HUDEP-2 (cell line): ENCODE measurements at regions not wholly inside any gene's neighbourhood (a gene's known extent, or its start where the extent isn't known, plus 50 kb on each side); places are given as distances from the start of the nearest gene placed in this dataset.

Experiments
- DNase-seq, 76 experiments: peaks; one replicate each; lab custom pipeline; 2025; ENCODE audit not compliant: unreplicated experiment in 76 of 76; lab: John Stamatoyannopoulos, UW

DNA sequence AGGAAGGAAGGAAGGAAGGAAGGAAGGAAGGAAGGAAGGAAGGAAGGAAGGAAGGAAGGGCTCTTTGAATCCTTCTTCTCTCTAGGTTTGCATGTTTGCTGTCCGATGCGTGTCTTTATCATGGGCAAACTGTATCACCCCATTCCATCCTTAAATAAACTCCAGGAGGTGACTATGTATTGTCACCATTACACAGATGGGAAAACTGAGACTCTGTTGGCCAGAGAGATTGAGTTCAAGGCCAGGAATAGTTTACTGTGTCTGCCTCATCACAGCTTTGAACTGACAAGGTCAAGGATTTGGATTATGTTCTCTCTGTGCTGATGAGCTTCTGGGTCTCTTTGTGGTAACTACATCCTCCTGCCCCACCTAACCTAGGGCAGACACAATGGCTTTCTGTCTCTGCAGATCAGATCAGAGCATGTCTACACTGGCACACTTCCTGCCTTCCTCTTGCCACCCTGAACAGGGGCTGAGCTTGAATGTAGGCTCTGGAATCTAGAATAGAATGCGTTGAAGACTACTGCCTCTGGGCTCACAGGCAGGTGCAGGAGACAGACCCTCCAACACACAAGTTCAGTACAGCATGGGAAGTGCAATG, 78.9 kb upstream of the MAP1LC3B2 start:
- no peak for DNase-seq

DNA sequence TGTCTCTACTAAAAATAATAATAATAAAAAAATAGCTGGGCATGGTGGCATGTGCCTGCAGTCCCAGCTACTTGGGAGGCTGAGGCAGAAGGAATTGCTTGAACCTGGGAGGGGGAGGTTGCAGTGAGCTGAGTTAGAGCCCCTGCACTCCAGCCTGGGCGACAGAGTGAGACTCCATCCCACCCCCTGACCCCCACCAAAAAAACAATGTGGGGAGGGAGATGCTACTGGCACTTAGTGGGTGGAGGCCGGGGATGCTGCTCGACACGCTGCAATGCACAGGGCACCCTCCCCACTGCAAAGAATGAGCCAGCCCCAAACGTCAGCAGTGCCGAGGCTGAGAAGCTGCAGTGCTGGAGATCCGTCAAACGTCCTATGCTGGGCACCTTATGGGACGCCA, 77.5 kb upstream of the MAP1LC3B2 start:
- no peak for DNase-seq

DNA sequence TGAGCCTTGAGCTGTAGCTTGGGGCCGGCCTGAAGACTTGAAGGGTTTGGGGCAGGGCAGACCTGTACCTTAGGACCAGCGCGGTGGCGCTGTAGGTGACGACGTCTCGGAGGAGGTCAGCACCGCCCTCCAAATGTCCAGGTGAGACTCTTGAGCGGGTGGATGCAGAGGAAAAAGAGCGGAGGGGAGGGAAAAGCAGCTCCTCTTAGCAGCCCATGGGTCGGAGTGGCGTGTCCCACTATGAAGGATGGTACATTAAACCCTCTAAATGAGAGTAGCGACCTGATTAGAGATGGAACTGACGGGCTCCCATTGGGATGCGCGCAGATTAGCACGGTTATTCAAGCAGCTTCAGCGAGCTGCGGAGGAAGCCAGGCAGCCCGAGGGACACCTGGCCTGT, 77.0 kb upstream of the MAP1LC3B2 start:
- DNase-seq: no peak

DNA sequence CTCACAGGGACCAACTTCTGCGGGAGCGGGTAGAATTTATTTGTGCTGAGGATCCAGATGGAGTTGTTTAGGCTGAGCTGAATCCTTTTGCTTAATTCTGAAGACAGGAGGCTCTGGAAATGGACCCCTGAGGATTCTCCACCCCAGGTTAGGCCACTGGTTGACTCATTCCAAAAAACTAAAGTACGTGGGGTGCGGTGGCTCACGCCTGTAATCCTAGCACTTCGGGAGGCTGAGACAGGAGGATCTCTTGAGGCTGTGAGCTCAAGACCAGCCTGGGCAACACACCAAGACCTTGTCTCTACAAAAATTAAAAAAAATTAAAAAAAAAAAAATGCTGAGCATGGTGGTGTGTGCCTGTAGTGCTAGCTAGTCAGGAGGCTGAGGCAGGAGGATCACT, 76.3 kb upstream of the MAP1LC3B2 start:
- no peak for DNase-seq

DNA sequence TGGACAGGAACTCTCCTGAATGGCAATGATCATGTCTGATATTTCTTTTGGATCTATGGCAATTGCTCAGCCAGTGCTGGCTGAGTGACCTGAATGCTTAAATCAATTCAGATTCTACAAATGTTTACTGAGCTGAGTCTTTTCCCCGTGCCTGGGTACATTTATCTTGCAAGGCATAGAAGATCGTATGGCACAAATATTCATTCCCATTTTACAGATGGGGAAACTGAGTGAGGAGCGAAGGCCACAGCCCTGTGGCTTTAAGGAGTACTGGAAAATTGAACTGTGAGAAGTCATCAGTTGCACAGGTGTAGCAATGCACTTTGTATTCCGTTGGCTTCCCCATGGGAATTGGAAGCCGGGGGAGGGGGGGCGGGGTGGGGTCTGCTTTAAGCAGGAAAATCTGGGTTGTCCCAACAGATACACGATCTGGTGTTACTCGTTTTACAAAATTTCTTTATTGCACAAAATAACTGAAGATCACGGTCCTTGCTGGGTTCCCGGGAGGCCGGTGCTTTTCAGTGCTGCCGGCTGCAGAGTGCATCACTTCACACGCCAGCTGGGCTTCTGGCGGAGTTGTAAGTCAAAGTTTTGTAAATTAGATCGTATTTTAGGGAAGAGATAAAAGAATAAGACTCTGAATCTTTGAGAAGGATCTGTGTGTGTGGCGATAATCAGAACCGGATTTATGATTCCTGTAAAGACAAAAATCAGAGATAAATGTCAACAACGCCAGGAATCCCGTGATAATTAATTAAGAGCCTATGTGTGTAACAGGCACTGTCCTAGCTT, 75.0 kb upstream of the MAP1LC3B2 start:
- DNase-seq: no peak

DNA sequence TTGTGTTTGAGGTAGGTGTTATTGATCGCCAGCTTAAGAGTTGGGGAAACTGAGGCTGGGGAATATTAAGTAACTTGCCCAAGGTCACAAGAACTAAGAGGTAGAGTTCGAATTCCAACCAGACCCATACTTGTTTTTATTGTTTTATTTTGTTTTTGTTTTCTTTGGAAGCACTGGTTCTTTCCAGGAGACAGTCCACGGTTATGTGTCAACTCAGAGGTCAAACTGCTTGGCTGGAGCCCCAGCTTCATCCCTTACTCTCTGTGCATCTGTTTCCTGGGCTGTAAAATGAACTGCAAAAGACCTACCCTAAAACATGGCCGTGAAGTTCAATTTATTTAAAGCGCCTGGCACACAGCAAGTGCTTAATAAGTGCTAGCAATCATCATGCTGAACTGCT, 74.4 kb upstream of the MAP1LC3B2 start:
- DNase-seq: no peak

DNA sequence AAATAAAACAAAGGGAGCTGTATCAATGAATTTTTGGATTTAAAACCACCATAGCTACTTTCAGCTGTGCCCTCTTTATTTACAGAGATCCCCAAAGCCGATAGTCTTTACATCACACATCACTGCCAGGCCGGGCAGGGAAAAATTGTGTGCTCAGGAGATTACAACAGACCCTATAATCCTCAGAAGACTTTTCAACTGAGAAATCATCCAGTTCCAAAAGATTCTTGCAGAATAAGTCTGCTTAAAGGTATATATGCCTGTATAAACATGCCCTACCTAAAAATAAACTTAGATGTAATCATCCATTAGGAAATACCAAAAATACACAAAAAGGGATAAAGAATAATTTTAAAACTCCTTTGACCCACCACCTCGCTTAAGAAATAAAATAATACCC, 70.1 kb upstream of the MAP1LC3B2 start:
- DNase-seq: no peak

DNA sequence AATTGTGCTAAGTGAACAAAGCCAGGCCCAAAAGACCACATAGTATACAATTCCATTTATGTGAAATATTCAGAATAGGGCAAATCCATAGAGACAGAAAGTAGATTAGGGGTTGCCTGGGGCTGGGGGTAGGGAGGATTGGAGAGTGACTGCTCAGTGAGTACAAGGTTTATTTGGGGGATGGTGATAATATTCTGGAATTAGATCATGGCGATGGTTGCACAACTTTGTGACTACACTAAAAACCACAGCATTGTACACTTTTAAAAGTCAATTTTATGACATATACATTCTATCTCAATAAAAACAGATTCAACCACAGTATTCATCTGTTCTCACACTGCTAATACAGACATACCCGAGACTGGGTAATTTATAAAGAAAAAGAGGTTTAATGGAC, 68.7 kb upstream of the MAP1LC3B2 start:
- no peak for DNase-seq

DNA sequence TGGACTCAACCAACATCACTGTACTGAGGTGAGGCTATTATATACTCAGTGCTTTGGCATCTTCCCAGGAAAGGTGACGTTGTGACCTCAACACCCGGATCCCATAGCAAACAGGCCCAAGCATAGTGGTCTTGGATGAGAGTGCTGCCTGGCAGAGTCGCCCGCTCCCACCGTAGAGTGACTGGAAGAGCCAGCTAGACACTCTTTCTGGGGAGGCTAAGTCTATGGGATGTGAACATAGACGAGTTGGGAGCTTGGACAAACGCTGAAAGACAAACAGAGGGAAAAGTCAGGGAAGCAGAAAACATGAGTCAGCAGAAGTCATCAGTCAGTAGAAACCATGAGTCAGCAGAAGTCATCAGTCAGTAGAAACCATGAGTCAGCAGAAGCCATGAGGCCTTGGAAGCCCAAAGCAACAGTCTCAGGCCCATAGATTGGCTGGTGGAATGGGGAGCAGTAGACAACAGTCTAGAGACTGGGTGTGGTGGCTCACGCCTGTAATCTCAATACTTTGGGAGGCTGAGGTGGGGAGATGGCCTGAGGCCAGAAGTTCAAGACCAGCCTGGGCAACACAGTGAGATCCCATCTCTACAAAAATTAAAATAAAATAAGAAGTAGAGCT, 66.4 kb upstream of the MAP1LC3B2 start:
- peak in 8 of 76 experiments; percentile 1 to 28 (median 12) for DNase-seq

DNA sequence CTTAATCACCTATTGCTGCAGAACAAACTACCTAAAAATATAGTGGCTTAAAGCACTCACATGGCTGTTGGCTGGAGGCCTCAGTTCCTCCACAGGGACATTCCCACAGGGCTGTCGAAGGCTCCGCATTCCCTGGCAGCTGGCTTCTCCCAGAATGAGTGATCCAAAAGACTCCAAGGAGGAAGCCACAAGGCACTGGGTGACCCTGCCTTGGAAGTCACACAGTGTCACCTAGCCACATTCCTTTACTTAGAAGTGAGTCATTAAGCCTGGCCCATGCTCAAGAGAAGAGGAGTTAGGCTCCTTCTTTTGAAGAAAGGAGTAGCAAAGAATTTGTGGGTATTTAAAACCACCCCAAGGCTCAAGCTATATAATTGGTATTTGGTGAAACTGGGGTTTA, 63.9 kb upstream of the MAP1LC3B2 start:
- no peak for DNase-seq

DNA sequence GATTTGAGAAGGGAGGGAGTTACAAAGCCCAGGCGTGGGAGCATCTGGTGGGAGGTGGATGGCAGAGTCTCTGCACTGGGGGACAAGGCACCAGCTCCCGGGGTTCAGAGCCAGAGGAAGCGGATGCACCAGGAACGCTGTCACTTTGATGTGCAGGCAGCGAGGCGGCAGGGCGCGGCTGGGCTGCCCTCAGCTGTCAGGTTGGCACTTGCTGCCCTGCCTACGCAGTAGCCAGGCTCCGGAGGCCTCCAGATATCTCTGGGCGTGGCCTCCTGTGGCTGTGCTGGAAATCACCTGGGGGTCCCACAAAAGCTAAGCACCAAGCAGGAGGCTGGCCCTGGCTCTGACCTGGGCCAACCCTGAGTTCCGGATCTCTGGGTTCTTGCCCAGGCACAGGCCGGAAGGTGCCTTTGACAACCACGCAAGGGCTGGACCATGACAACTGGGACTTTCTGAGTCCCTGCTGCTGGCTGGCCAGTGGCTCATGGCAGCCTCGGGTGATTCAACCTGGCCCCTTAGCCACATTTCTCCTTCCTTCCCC, 62.1 kb upstream of the MAP1LC3B2 start:
- DNase-seq: no peak

DNA sequence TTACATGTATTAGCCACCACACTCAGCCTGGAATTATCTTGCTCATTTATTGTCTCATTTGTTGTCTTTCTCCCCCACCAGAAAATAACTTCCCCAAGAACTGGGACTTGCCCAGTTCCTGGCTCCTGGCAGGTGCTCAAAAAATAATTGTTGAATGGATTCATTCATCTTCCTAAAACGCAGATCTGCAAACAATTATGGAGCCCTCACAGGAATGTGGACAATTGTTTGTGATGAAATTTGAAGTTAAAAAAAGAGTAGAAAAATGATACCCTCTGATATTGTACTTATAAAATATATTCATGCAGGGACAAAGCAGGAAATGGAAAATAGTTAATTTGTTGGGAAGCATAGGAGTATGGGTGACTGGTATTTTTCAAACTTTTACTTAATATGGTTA, 60.7 kb upstream of the MAP1LC3B2 start:
- DNase-seq: no peak

DNA sequence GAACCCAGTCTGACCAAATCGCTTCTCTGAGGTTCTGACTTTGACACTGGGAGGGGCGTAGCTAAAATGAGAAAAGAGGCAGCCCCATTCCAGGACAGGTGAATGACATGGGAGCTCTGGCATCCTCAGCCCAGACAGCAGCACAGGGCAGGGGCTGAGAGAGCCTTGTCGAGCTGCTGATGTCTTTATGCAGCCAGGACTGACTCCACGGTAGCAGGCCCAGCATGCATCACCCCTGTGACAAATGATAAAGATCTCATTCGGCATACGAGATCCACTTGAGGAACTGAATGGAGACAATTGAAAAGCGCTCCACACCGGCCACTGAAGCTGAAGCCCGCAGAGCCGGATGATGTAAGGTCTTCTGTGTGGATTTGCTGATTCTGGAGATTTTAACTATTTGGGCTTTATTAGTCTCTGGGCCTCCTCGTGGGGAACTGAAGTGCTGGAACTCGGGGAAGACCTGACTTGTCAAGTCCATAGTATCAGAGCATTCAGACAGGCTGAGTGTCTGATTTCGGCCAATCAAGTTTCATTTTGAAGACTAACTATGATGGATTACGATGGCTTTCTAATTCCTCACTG, 56.9 kb upstream of the MAP1LC3B2 start:
- DNase-seq: no peak

DNA sequence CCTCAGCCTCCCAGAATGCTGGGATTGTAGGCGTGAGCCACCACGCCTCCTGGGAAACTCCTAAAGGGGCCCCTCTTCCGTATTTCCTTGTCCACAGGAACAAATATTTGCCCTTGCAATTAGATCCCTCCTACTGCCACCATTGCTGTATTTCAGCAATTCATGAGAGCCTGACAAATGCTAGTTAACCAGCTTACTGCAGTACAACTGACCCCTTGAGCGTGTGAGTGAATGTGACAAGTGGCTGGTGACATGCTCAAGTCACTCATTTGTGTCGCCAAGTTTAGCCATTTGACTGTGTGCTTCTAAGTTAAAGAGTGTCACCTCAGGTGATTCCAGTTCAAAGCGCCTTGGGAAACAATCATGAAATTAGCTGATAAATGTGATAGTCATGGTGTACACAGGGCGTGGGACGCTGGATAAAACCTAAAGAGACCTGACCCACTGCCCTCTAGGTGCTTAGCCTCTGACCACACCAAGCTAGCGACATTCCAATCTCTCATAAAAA, 56.1 kb upstream of the MAP1LC3B2 start:
- no peak for DNase-seq

DNA sequence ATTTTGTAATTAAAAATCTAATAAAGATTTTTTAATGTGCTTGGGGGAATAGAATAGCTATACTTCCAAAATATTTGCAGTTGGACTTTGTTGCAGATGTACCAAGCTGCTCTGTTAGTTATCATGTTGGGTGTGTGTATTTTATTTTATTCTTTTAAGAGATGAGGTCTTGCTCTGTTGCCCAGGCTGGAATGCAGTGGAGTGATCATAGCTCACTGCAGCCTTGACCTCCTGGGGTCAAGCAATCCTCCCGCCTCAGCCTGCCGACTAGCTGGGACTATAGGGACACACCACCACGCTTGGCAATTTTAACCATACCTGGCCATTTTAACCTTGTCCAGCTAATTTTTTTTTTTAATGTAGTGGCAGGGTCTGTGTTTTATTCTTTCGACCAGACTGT, 54.7 kb upstream of the MAP1LC3B2 start:
- no peak for DNase-seq

DNA sequence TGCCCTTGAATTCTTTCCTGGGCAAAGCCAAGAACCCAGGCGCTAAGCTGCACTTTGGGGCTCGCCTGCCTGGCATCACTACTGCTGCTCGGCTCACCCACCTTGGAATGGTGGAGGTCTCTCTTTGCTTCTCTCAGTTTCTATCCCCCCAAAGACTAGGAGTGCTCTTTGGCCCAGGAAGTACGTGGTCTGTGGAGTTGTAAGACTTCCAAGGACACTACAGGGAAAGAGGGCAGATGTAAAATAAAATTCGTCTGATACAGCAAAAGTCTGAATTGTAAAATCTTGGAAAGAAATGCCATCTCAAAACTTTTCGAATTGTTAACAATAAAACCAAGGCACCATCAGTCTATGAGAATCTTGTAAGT, 52.5 kb upstream of the MAP1LC3B2 start:
- DNase-seq: no peak

DNA sequence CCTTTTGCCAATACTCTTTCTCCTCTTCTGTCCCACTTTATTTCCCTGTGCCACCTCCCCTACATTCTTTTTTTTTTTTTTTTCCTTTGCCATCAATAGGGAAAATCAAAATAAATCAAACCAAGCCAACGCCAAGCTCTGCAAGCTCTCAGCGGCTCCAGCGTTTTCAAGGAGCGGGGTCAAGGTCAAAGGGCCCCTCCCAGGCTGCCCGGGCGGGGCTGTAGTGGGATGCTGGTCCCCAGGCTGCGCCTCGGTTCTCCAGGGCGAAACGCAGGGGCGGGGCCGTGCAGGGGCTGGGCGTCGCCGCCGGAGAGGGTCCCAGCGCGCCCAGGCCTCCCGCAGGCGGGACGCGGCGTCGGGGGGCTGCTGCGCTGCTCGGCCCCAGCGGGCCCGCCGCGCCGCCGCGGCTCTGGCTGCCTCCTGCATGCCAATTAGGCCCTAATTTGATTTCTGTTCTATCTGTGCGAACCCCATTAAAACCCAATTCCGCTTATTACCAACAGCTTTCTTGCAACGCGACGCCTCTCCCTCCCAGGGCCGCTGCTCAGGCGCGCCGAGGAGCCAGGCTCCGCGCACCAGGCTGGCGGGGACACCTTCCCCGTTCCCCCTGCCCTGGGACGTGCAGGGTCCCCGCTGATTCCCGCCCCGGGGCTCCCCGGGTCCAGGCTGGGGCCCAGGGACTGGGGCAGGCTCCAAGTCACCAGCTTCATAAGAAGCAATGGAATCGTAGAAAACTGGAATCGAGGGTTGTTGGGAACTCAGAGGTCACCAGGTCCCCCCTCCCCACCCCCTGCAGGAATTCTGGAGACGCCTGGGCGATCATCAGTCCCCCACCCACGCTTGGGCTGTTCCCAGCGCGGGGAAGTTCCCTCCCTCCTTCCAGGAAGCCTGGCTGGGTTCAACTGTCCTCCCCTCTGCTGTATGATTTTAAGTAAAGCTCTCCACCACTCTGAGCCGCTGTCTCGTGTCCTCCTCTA, 50.7 kb upstream of the MAP1LC3B2 start:
- no peak for DNase-seq
